CD14-positive monocyte (primary cell): ENCODE measurements at regions not wholly inside any gene's neighbourhood (a gene's known extent, or its start where the extent isn't known, plus 50 kb on each side); places are given as distances from the start of the nearest gene placed in this dataset.

Source experiments
- DNase-seq, 3 donors: peaks; one replicate each; pipeline ENCODE4 v3.0.0-alpha.2; 2011 to 2022
- H2AFZ ChIP-seq: 2 replicates; pipeline ENCODE4 v1.6.0; 2012; ENCODE audit warnings: mild to moderate bottlenecking, low read depth, low read length, inconsistent platforms; ENCODE audit not compliant: insufficient read depth, poor library complexity, severe bottlenecking
- H3K27ac ChIP-seq, 2 donors: 1 replicate in 1 of 2; 2 replicates in 1 of 2; pipeline ENCODE4 v1.5.1; 2012 to 2013; ENCODE audit warnings: low read length in 2 of 2, control low read depth in 1 of 2, inconsistent platforms in 1 of 2, low read depth in 1 of 2, mild to moderate bottlenecking in 1 of 2
- H3K27me3 ChIP-seq, 2 donors: one replicate each; pipeline versions ENCODE4 v1.6.0 to v1.6.1; 2011 to 2013; ENCODE audit warnings: low read length in 2 of 2; ENCODE audit not compliant: control insufficient read depth in 2 of 2, insufficient read depth in 2 of 2
- H3K36me3 ChIP-seq, 2 donors: replicated peaks in 1 of 2; 1 replicate in 1 of 2; 2 replicates in 1 of 2; pipeline versions ENCODE4 v1.5.1 to v1.6.1; 2012 to 2013; ENCODE audit warnings: low read length in 2 of 2, control low read depth in 1 of 2, inconsistent platforms in 1 of 2, mild to moderate bottlenecking in 1 of 2; ENCODE audit not compliant: insufficient read depth in 2 of 2, control insufficient read depth in 1 of 2
- H3K4me1 ChIP-seq, 2 donors: 1 replicate in 1 of 2; 2 replicates in 1 of 2; pipeline versions ENCODE4 v1.5.1 to v1.6.1; 2012 to 2013; ENCODE audit warnings: low read length in 2 of 2, control low read depth in 1 of 2, inconsistent platforms in 1 of 2, mild to moderate bottlenecking in 1 of 2, moderate library complexity in 1 of 2; ENCODE audit not compliant: insufficient read depth in 2 of 2, control insufficient read depth in 1 of 2
- H3K4me2 ChIP-seq: replicated peaks from 2 replicates; pipeline ENCODE3; 2012; ENCODE audit warnings: low read length, moderate library complexity, mild to moderate bottlenecking; ENCODE audit not compliant: poor library complexity, severe bottlenecking; ENCODE audit errors: extremely low read depth
- H3K4me3 ChIP-seq, 3 experiments: fragments of 200-600 bp in 1 of 3; sonication (generic) in 1 of 3; replicated peaks in 1 of 3; 1 replicate in 2 of 3; 2 replicates in 1 of 3; pipeline ENCODE4 v1.5.1; 2011 to 2013; ENCODE audit warnings: low read length in 3 of 3, mild to moderate bottlenecking in 3 of 3, control low read depth in 2 of 3, low read depth in 2 of 3, inconsistent platforms in 1 of 3, moderate library complexity in 1 of 3
- H3K79me2 ChIP-seq: 2 replicates; pipeline ENCODE4 v1.6.0; 2012; ENCODE audit warnings: mild to moderate bottlenecking, control low read depth, inconsistent platforms, low read length, moderate library complexity; ENCODE audit not compliant: insufficient read depth
- H3K9ac ChIP-seq: 2 replicates; pipeline ENCODE4 v1.6.0; 2017; ENCODE audit warnings: low read length, mild to moderate bottlenecking; ENCODE audit not compliant: insufficient read depth, poor library complexity, severe bottlenecking
- H3K9me3 ChIP-seq, 2 donors: replicated peaks in 1 of 2; 1 replicate in 1 of 2; 2 replicates in 1 of 2; pipeline versions ENCODE4 v1.5.1 to v1.6.1; 2012 to 2013; ENCODE audit warnings: low read length in 2 of 2, control low read depth in 1 of 2; ENCODE audit not compliant: control insufficient read depth in 1 of 2, insufficient read depth in 1 of 2
- H4K20me1 ChIP-seq: 2 replicates; pipeline ENCODE4 v1.6.0; 2012; ENCODE audit warnings: mild to moderate bottlenecking, low read length, control low read depth, moderate library complexity; ENCODE audit not compliant: insufficient read depth
- H3K27ac Mint-ChIP-seq, 7 donors: one replicate each; pipeline ENCODE4 v1.8.0; 2020; ENCODE audit warnings: mild to moderate bottlenecking in 7 of 7, mixed read lengths in 7 of 7, moderate library complexity in 6 of 7, inconsistent platforms in 2 of 7
- H3K27me3 Mint-ChIP-seq, 3 donors: one replicate each; pipeline ENCODE4 v1.8.0; 2021 to 2022; ENCODE audit warnings: low read depth in 3 of 3, mild to moderate bottlenecking in 3 of 3, mixed read lengths in 3 of 3, moderate library complexity in 3 of 3, inconsistent platforms in 1 of 3
- H3K36me3 Mint-ChIP-seq, 2 donors: one replicate each; pipeline ENCODE4 v1.8.0; 2020; ENCODE audit warnings: mixed read lengths in 2 of 2, inconsistent platforms in 1 of 2, mild to moderate bottlenecking in 1 of 2
- H3K4me1 Mint-ChIP-seq: one replicate; pipeline ENCODE4 v1.8.0; 2020; ENCODE audit warnings: mild to moderate bottlenecking, mixed read lengths
- H3K4me3 Mint-ChIP-seq, 2 donors: one replicate each; pipeline ENCODE4 v1.8.0; 2020; ENCODE audit warnings: mild to moderate bottlenecking in 2 of 2, mixed read lengths in 2 of 2, moderate library complexity in 1 of 2
- H3K9me3 Mint-ChIP-seq, 7 donors: one replicate each; pipeline ENCODE4 v1.8.0; 2020 to 2022; ENCODE audit warnings: mixed read lengths in 7 of 7, mild to moderate bottlenecking in 6 of 7, moderate library complexity in 6 of 7, inconsistent platforms in 2 of 7
- CTCF ChIP-seq: fragments of 200-600 bp; IDR thresholded peaks from one replicate; pipeline ENCODE4 v1.8.0; 2022; ENCODE audit warnings: antibody characterized with exemption, mild to moderate bottlenecking
- WGBS: methylation state at CpG from one replicate; pipeline ENCODE4 v1.1.5; 2013; ENCODE audit warnings: missing lambda C conversion rate; ENCODE audit not compliant: insufficient coverage; 5-methylcytosine and 5-hydroxymethylcytosine counted together
- intact Hi-C, 2 donors: fragments of 100-400 bp; cut with micrococcal nuclease; formaldehyde crosslinking; loops; one replicate each; pipeline versions ENCODE4 v1.15.0 to v1.15.1; 2023

DNA sequence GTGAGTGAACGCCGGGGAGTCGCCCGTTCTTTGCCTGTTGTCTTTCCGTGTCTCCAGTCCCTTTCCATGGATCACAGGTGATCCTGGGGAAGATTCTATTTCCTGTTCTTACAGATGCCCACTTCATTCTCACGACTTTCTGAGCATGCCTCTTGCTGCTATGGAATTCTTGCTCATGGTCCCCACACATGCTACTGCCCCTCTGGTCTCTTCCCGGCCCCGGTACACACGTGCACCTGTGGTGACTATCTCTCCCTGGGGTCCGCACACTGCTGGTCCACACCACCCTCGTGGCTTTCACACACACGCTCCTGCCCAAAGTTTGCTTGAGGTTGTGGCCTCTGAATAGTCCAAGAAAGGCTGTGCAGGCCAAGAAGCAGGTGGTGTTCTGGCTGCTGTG lies 67.9 kb upstream of the ALKAL2 start:
- peaks cover 0 to 2% (median 0%) of the 10 kb centered on the region in 3 donors for H3K27me3 Mint-ChIP-seq
- no peak overlapping the region for H3K27ac ChIP-seq

DNA sequence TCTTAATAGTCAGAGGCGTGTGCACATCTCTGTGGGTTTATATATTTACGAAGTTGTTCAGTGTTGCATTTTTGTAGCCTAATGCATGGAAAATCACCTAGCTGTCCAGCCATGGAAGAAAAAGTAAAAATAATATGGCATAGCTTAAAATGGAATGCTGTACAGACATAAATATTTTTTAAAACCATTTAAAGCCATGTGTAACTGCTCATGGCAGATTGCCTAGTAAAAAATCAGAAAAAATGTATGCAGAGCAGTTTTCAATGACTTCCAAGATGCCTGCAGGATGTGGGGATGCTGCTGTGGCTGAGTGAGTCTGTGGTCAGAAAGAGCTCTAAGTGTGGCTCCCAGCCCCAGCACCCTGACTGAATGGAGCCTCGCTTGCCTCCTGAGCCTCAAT lies 64.8 kb upstream of the ALKAL2 start:
- Histone ChIP-seq H3K27me3 (no peaks in the 10 kb centered on the region), H3K4me2 (no peak overlapping the region), H3K27ac (no peak overlapping the region), H3K4me1 (no peaks in the 10 kb centered on the region), H3K9ac (no peak overlapping the region), H4K20me1 (no peaks in the 10 kb centered on the region), H3K79me2 (no peaks in the 10 kb centered on the region), H2AFZ (no peak overlapping the region), H3K36me3 (no peaks in the 10 kb centered on the region), H3K9me3 (no peaks in the 10 kb centered on the region), H3K4me3 (no peak overlapping the region)
- no peak for DNase-seq
- no peaks in the 10 kb centered on the region for H3K36me3 Mint-ChIP-seq
- no CpG with 5 or more reads among the region's 3 CpGs for WGBS
- no peaks in the 10 kb centered on the region for H3K4me1 Mint-ChIP-seq
- intact Hi-C loops: no loop called here
- H3K27me3 Mint-ChIP-seq: no peaks in the 10 kb centered on the region
- TF ChIP-seq CTCF: no peak
- no peak overlapping the region for H3K27ac Mint-ChIP-seq
- H3K9me3 Mint-ChIP-seq: peaks cover 0 to 4% (median 0%) of the 10 kb centered on the region in 7 donors
- no peak overlapping the region for H3K4me3 Mint-ChIP-seq

More for the DNA sequence above, 67.9 kb upstream of the ALKAL2 start:
- WGBS: 89% methylated on average over 12 of the region's 12 CpGs
- Mint-ChIP-seq H3K4me1 (no peaks in the 10 kb centered on the region), H3K4me3 (no peak overlapping the region), H3K9me3 (peaks cover 0 to 3% (median 0%) of the 10 kb centered on the region in 7 donors), H3K36me3 (no peaks in the 10 kb centered on the region), H3K27ac (no peak overlapping the region)
- intact Hi-C loops: no loop called here
- Histone ChIP-seq H3K4me1 (no peaks in the 10 kb centered on the region), H3K9me3 (no peaks in the 10 kb centered on the region), H3K4me2 (no peak overlapping the region), H2AFZ (no peak overlapping the region), H3K36me3 (no peaks in the 10 kb centered on the region), H3K4me3 (no peak overlapping the region), H3K79me2 (no peaks in the 10 kb centered on the region), H3K27me3 (no peaks in the 10 kb centered on the region), H3K9ac (no peak overlapping the region), H4K20me1 (no peaks in the 10 kb centered on the region)
- TF ChIP-seq CTCF: no peak
- no peak for DNase-seq
